ENCODE measurements at regions not wholly inside any gene's neighbourhood (a gene's known extent, or its start where the extent isn't known, plus 50 kb on each side); places are given as distances from the start of the nearest gene placed in this dataset.

DNA sequence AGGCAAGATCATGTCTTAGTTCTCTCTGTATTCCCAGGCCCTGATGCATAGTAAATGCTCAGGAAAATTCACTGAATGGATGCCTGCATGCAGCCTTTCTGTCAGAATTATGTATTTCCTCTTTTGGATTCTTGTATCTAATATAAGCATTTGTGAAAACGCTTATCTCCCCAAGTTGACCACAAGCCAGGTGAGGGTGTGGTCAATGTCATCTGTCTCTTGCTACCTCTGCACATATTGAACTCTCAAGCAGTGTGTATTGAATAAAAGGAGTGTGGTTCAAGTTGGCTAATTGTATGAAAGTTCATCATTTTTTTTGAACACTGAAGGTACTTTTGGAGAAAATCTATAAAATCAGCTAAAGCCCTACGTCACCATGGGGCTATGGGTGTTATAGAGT, 84.3 kb downstream of the CNGA2 start:
- Histone ChIP-seq H3K4me2 (no peak overlapping the region), H3K36me3 (no peaks in the 10 kb centered on the region), H3F3A (ENCODE audit: low read depth) (no peaks in the 10 kb centered on the region), H4K20me1 (ENCODE audit: low read depth) (no peaks in the 10 kb centered on the region), H3K9me3 (ENCODE audit: low read depth) (no peaks in the 10 kb centered on the region), H3K4me1 (no peaks in the 10 kb centered on the region), H3K9ac (no peak overlapping the region), H3K79me2 (ENCODE audit: low read depth) (no peaks in the 10 kb centered on the region), H2AFZ (replicated peaks) (no peak overlapping the region), H3K27me3 (no peaks in the 10 kb centered on the region), H3K27ac (no peak overlapping the region), H3K4me3 (no peak overlapping the region)
- Mint-ChIP-seq H3K27me3 (ENCODE audit: insufficient read depth, low read depth) (no peaks in the 10 kb centered on the region), H3K36me3 (no peaks in the 10 kb centered on the region), H3K4me3 (no peak overlapping the region), H3K27ac (no peak overlapping the region), H3K4me1 (no peaks in the 10 kb centered on the region), H3K9me3 (no peaks in the 10 kb centered on the region)
- no peak for DNase-seq (ENCODE audit: low spot score)
- no peak for TF ChIP-seq EZH2phosphoT487 (IDR thresholded peaks at IDR 0.05)
- no peak for TF ChIP-seq EZH2 (IDR thresholded peaks at IDR 0.05)
- TF ChIP-seq, protein P1, sequence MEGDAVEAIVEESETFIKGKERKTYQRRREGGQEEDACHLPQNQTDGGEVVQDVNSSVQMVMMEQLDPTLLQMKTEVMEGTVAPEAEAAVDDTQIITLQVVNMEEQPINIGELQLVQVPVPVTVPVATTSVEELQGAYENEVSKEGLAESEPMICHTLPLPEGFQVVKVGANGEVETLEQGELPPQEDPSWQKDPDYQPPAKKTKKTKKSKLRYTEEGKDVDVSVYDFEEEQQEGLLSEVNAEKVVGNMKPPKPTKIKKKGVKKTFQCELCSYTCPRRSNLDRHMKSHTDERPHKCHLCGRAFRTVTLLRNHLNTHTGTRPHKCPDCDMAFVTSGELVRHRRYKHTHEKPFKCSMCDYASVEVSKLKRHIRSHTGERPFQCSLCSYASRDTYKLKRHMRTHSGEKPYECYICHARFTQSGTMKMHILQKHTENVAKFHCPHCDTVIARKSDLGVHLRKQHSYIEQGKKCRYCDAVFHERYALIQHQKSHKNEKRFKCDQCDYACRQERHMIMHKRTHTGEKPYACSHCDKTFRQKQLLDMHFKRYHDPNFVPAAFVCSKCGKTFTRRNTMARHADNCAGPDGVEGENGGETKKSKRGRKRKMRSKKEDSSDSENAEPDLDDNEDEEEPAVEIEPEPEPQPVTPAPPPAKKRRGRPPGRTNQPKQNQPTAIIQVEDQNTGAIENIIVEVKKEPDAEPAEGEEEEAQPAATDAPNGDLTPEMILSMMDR (IDR thresholded peaks at IDR 0.05) = no peak

DNA sequence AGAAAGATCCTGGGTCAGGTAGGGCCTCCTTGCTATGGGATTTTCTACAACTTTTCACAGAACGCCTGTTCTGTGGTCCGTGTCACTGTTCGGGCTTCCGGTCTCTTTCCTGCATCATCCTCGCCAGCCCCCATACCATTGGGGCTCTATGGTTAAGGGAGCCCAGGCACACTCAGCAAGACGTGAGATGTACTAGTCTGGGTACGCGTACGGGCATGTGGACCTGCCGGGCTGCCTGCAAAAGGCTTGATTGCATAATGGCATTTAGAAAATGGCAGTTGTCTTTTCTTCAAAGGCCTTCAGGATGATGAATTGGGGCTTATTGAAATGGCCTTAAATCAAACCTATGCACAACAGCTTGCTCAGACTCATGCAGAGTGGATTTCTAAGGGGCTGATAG, 86.7 kb downstream of the CNGA2 start:
- Histone ChIP-seq H3K4me3 (no peak overlapping the region), H3K27ac (no peak overlapping the region), H3K27me3 (no peaks in the 10 kb centered on the region), H3K4me2 (no peak overlapping the region), H4K20me1 (ENCODE audit: low read depth) (no peaks in the 10 kb centered on the region), H3K9ac (no peak overlapping the region), H3K4me1 (no peaks in the 10 kb centered on the region), H3F3A (ENCODE audit: low read depth) (no peaks in the 10 kb centered on the region), H3K9me3 (ENCODE audit: low read depth) (no peaks in the 10 kb centered on the region), H2AFZ (replicated peaks) (no peak overlapping the region), H3K36me3 (no peaks in the 10 kb centered on the region), H3K79me2 (ENCODE audit: low read depth) (no peaks in the 10 kb centered on the region)
- no peaks in the 10 kb centered on the region for H3K9me3 Mint-ChIP-seq
- TF ChIP-seq EZH2phosphoT487 (IDR thresholded peaks at IDR 0.05) (no peak), EZH2 (IDR thresholded peaks at IDR 0.05) (no peak)
- TF ChIP-seq, protein P1 (IDR thresholded peaks at IDR 0.05) = no peak
- H3K4me3 Mint-ChIP-seq = no peak overlapping the region
- peaks cover 10% of the 10 kb centered on the region for H3K4me1 Mint-ChIP-seq
- no peaks in the 10 kb centered on the region for H3K27me3 Mint-ChIP-seq (ENCODE audit: insufficient read depth, low read depth)
- no peak for DNase-seq (ENCODE audit: low spot score)
- H3K27ac Mint-ChIP-seq = no peak overlapping the region
- H3K36me3 Mint-ChIP-seq = no peaks in the 10 kb centered on the region

DNA sequence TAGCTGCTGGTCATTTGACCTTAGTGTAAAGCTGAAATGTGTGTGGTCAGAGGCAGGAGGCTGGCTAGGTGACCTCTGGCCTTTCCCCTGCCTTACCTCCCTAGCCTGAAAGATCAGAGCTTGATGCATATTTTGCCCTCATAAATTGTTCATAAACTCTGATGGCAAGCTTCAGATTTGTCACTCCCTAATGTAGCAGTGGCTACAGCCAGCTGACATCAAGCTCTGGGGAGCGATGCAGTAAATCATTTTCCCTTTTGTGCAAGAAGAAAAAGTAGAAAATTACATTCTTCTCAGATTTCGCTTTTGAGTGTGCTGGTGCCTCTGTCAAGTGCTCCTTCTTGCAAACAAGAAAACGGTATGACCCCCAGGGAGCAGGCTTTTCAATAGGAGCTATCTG, 87.7 kb upstream of the MAGEA4 start:
- no peaks in the 10 kb centered on the region for H3K9me3 ChIP-seq (ENCODE audit: low read depth)
- no peak for TF ChIP-seq EZH2phosphoT487 (IDR thresholded peaks at IDR 0.05)
- TF ChIP-seq, protein P1 (IDR thresholded peaks at IDR 0.05) = no peak
- no peak for TF ChIP-seq EZH2 (IDR thresholded peaks at IDR 0.05)
- DNase-seq (ENCODE audit: low spot score) = peak; percentile 31
- no peaks in the 10 kb centered on the region for H3K9me3 Mint-ChIP-seq
- H3K27ac ChIP-seq = no peak overlapping the region
- no peak overlapping the region for H3K4me2 ChIP-seq
- peaks cover 10% of the 10 kb centered on the region for H3K4me1 Mint-ChIP-seq
- H3K27me3 Mint-ChIP-seq (ENCODE audit: insufficient read depth, low read depth) = peaks cover 5% of the 10 kb centered on the region
- no peak overlapping the region for H3K4me3 ChIP-seq
- H3K36me3 Mint-ChIP-seq = no peaks in the 10 kb centered on the region
- no peaks in the 10 kb centered on the region for H3K4me1 ChIP-seq
- H3K36me3 ChIP-seq = no peaks in the 10 kb centered on the region
- no peak overlapping the region for H3K4me3 Mint-ChIP-seq
- no peaks in the 10 kb centered on the region for H3F3A ChIP-seq (ENCODE audit: low read depth)
- H2AFZ ChIP-seq (replicated peaks) = no peak overlapping the region
- no peaks in the 10 kb centered on the region for H4K20me1 ChIP-seq (ENCODE audit: low read depth)
- no peak overlapping the region for H3K27ac Mint-ChIP-seq
- no peaks in the 10 kb centered on the region for H3K27me3 ChIP-seq
- H3K79me2 ChIP-seq (ENCODE audit: low read depth) = no peaks in the 10 kb centered on the region
- no peak overlapping the region for H3K9ac ChIP-seq

Data from neural progenitor cell (in vitro differentiated cells).